ENCODE measurements at regions not wholly inside any gene's neighbourhood (a gene's known extent, or its start where the extent isn't known, plus 50 kb on each side); places are given as distances from the start of the nearest gene placed in this dataset.

DNA sequence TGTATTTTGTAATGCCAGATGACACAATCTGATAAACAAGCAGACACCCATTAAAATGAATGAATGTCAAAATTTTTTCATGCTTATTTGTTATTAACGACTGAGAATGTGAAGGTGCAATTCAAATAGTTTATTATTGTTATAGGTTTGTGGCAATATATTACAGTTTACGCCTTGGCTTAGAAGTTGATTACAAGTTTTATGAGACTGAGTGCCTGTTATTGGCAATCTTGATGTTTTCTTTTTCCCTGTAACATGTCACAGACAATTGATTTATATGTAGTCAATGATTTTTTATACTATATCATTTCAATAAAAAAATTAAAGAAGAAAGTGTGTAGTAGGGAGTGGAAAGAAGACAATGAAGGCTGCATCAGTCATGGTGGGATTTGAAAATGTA is 144.1 kb upstream of the EEF1E1 start:
- TF ChIP-seq CTCF (IDR thresholded peaks at IDR 0.05) (no peak), ZFX (IDR thresholded peaks at IDR 0.05; ENCODE audit: borderline replicate concordance) (no peak)

Measured in 22Rv1 (cell line).